C4-2B (cell line): ENCODE measurements at regions not wholly inside any gene's neighbourhood (a gene's known extent, or its start where the extent isn't known, plus 50 kb on each side); places are given as distances from the start of the nearest gene placed in this dataset.
A peak's percentile ranks its signal among the peaks of the same experiment; 100 is the strongest.

ENCODE experiments used
- H3K27ac ChIP-seq: fragments of 450-650 bp; 2 replicates; pipeline ENCODE4 v1.5.1; 2017
- CTCF ChIP-seq: fragments of 450-650 bp; conservative IDR thresholded peaks from 2 replicates; pipeline ENCODE4 v1.5.1; 2017; ENCODE audit warnings: mild to moderate bottlenecking
- ZFX ChIP-seq: fragments of 450-650 bp; IDR thresholded peaks from 2 replicates; pipeline ENCODE4 v1.6.1; 2017

GRCh38 chr21:25328736-25329135, 278.5 kb downstream of the MRPL39 start:
- H3K27ac ChIP-seq: no peak overlapping the region
- TF ChIP-seq CTCF: no peak
- TF ChIP-seq ZFX: no peak

GRCh38 chr21:25326181-25326580, 281.1 kb downstream of the MRPL39 start:
- no peak overlapping the region for H3K27ac ChIP-seq
- TF ChIP-seq CTCF (no peak), ZFX (no peak)

GRCh38 chr21:25324666-25325065, 282.6 kb downstream of the MRPL39 start:
- no peak for TF ChIP-seq CTCF
- TF ChIP-seq ZFX: no peak
- H3K27ac ChIP-seq: no peak overlapping the region

- TF ChIP-seq ZFX (no peak), CTCF (no peak)
- no peak overlapping the region for H3K27ac ChIP-seq
Measured at GRCh38 chr21:25323356-25323949, 283.8 kb downstream of the MRPL39 start.

GRCh38 chr21:25314247-25314646, 293.0 kb downstream of the MRPL39 start:
- TF ChIP-seq CTCF (peak; percentile 24; the same call in 1 of the 2 replicates), ZFX (no peak)
- H3K27ac ChIP-seq: no peak overlapping the region

- TF ChIP-seq ZFX: no peak
- peak; percentile 40 for TF ChIP-seq CTCF
- H3K27ac ChIP-seq: no peak overlapping the region
Measured at GRCh38 chr21:25313829-25314228, 293.5 kb downstream of the MRPL39 start.

- TF ChIP-seq CTCF (no peak), ZFX (no peak)
- no peak overlapping the region for H3K27ac ChIP-seq
Measured at GRCh38 chr21:25307489-25307888, 299.8 kb downstream of the MRPL39 start.
